ENCODE measurements at regions not wholly inside any gene's neighbourhood (a gene's known extent, or its start where the extent isn't known, plus 50 kb on each side); places are given as distances from the start of the nearest gene placed in this dataset.

- TF ChIP-seq CTCF (conservative IDR thresholded peaks at IDR 0.05; ENCODE audit: low read depth): no peak
- POLR2A ChIA-PET (ENCODE audit: low non-redundant PET): no interaction called here
- CTCF ChIA-PET: no interaction called here
Observed at GRCh38 chr11:104322696-104323095, 158.7 kb upstream of the PDGFD start.

GRCh38 chr11:104320956-104321355, 157.0 kb upstream of the PDGFD start:
- POLR2A ChIA-PET (ENCODE audit: low non-redundant PET): no interaction called here
- TF ChIP-seq CTCF (conservative IDR thresholded peaks at IDR 0.05; ENCODE audit: low read depth): no peak
- no peak for DNase-seq (ENCODE audit: low spot score)
- CTCF ChIA-PET: no interaction called here
- H3K27ac ChIP-seq: no peak overlapping the region

More at GRCh38 chr11:104322696-104323095, 158.7 kb upstream of the PDGFD start:
- DNase-seq (ENCODE audit: low spot score): no peak
- no peak overlapping the region for H3K27ac ChIP-seq

GRCh38 chr11:104320097-104320496, 156.2 kb upstream of the PDGFD start:
- no peak for DNase-seq (ENCODE audit: low spot score)
- TF ChIP-seq CTCF (conservative IDR thresholded peaks at IDR 0.05; ENCODE audit: low read depth): no peak
- CTCF ChIA-PET: no interaction called here
- POLR2A ChIA-PET (ENCODE audit: low non-redundant PET): no interaction called here
- no peak overlapping the region for H3K27ac ChIP-seq

- H3K27ac ChIP-seq: no peak overlapping the region
- no peak for TF ChIP-seq CTCF (conservative IDR thresholded peaks at IDR 0.05; ENCODE audit: low read depth)
- CTCF ChIA-PET: no interaction called here
- POLR2A ChIA-PET (ENCODE audit: low non-redundant PET): no interaction called here
- DNase-seq (ENCODE audit: low spot score): no peak
Observed at GRCh38 chr11:104319396-104319795, 155.4 kb upstream of the PDGFD start.

GRCh38 chr11:104306862-104307474, 143.0 kb upstream of the PDGFD start:
- H3K27ac ChIP-seq: no peak overlapping the region
- no peak for DNase-seq (ENCODE audit: low spot score)
- ChIA-PET CTCF (no interaction called here), POLR2A (ENCODE audit: low non-redundant PET) (no interaction called here)
- TF ChIP-seq CTCF (conservative IDR thresholded peaks at IDR 0.05; ENCODE audit: low read depth): no peak

- CTCF ChIA-PET: interaction anchor here (0.7 kb wide), 1 partner anchor 1338 kb away, joined by 3 read pairs; no protein-coding TSS in a partner anchor
- POLR2A ChIA-PET (ENCODE audit: low non-redundant PET): no interaction called here
- no peak for DNase-seq (ENCODE audit: low spot score)
- no peak for TF ChIP-seq CTCF (conservative IDR thresholded peaks at IDR 0.05; ENCODE audit: low read depth)
- H3K27ac ChIP-seq: no peak overlapping the region
Observed at GRCh38 chr11:104301776-104302175, 137.8 kb upstream of the PDGFD start.
